ENCODE measurements at regions not wholly inside any gene's neighbourhood (a gene's known extent, or its start where the extent isn't known, plus 50 kb on each side); places are given as distances from the start of the nearest gene placed in this dataset.

DNA sequence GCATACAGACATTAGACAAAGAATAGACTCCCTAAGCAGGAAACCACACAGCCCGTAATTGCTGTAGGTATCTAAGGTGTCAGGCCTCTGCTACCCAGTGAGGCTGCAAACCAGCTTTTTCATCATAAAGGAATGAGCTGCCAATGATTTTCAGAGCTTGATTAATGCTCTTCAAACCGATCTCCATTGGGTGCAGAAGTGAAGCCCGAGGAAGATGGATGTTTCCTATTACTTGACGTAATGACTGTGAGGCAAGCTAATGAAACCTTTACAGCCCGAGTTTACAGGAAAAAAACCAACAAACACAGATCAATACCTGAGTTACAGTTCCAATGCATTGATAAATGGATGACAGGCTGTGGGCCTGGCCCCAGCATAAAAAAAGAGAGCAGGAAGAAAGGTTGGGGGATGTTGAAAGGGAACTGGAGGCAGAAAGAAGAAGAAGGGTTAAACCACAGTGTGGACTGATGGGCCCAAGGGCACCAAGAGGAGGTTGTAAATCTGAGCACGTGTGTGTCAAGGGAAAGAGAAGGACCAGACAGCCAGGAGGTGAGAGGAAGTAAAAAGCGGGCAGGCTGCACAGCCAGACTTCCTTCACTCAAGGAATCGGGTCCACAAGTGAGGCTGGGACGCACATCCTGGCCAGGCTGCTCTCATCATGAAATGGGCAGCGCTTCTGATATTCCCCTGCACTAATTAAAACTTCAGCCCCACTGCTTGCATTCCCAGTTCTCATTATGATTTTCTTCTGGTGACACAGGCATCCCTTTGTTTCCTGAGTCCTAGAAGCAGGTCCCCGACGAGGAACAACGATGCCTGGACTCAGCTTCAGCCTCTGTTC is 70.6 kb upstream of the NTM start:
- H3K27me3 ChIP-seq (ENCODE audit: control insufficient read depth, insufficient read depth, low read length): no peaks in the 10 kb centered on the region
- H3K9me3 ChIP-seq (ENCODE audit: control insufficient read depth, insufficient read depth, low read length): no peaks in the 10 kb centered on the region
- H3K36me3 ChIP-seq (ENCODE audit: control insufficient read depth, insufficient read depth, low read length): peaks cover 28% of the 10 kb centered on the region; the same call in 1 of the 2 replicates
- no peak overlapping the region for H3K27ac ChIP-seq (ENCODE audit: low read depth, low read length)
- H3K4me1 ChIP-seq (ENCODE audit: control insufficient read depth, insufficient read depth, low read length): peaks cover 12% of the 10 kb centered on the region
- no peak overlapping the region for H3K9ac ChIP-seq (ENCODE audit: low read depth, low read length)
- H3K4me3 ChIP-seq (ENCODE audit: low read depth, low read length): no peak overlapping the region

DNA sequence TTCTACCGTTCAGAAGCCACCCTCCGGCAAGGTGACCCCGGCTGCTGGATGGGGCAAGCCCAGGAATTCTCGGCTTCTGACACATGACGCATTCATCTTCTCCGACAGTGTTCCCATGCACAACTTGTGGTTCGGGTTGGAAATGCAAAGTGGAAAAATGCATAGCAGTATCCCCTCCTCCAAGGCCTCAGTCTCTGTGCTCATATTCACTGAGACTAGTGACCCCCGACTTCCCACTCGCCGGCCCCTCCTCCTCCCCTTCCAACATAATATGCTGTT is 70.0 kb upstream of the NTM start:
- Histone ChIP-seq H3K27ac (ENCODE audit: low read depth, low read length) (no peak overlapping the region), H3K4me1 (ENCODE audit: control insufficient read depth, insufficient read depth, low read length) (peaks cover 12% of the 10 kb centered on the region), H3K4me3 (ENCODE audit: low read depth, low read length) (no peak overlapping the region), H3K36me3 (ENCODE audit: control insufficient read depth, insufficient read depth, low read length) (peaks cover 28% of the 10 kb centered on the region; the same call in 1 of the 2 replicates), H3K9ac (ENCODE audit: low read depth, low read length) (no peak overlapping the region), H3K27me3 (ENCODE audit: control insufficient read depth, insufficient read depth, low read length) (no peaks in the 10 kb centered on the region), H3K9me3 (ENCODE audit: control insufficient read depth, insufficient read depth, low read length) (no peaks in the 10 kb centered on the region)

DNA sequence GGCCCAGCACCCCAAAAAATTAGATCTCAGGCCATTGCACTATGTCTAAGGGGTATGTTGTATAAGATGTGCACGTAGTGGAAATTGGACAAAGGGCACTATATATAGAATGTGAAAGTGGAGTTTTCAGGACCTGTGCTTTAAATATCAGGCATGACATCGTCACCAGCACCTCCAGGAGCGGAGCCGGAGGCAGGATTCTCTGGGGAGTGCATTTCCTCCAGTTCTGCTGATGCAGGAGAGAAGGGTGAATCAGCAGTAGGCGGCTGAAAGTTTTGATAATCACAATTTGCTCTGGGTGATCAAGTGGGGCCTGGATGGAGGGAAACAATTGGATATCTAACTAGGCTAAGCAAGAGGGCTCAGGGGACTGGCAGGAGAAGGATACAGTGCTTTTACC is 69.1 kb upstream of the NTM start:
- H3K27me3 ChIP-seq (ENCODE audit: control insufficient read depth, insufficient read depth, low read length): no peaks in the 10 kb centered on the region

DNA sequence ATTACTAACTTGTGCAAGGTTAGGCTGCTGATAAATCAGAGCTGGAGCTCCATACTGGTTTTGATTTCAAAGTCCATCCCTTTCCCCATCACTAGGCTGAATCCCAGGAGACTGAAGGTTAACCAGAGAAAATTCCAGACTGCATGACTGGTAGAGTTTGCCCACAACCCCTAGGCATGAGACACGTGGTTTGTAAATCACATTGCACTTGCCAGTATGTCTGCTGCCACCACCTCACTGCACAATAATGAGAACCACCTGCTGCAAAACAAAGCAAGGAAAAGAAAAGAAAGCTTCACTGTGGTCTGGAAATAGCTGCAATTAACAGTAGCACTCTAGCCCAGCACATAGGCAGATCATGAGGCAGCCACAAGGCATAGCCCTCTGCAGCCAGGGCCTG is 67.6 kb upstream of the NTM start:
- H3K9ac ChIP-seq (ENCODE audit: low read depth, low read length): no peak overlapping the region
- no peaks in the 10 kb centered on the region for H3K27me3 ChIP-seq (ENCODE audit: control insufficient read depth, insufficient read depth, low read length)
- no peaks in the 10 kb centered on the region for H3K4me1 ChIP-seq (ENCODE audit: control insufficient read depth, insufficient read depth, low read length)
- H3K27ac ChIP-seq (ENCODE audit: low read depth, low read length): no peak overlapping the region
- H3K36me3 ChIP-seq (ENCODE audit: control insufficient read depth, insufficient read depth, low read length): peaks cover 28% of the 10 kb centered on the region; the same call in 1 of the 2 replicates
- H3K4me3 ChIP-seq (ENCODE audit: low read depth, low read length): no peak overlapping the region
- no peaks in the 10 kb centered on the region for H3K9me3 ChIP-seq (ENCODE audit: control insufficient read depth, insufficient read depth, low read length)

More for the DNA sequence above, 69.1 kb upstream of the NTM start:
- no peak overlapping the region for H3K4me3 ChIP-seq (ENCODE audit: low read depth, low read length)
- peaks cover 28% of the 10 kb centered on the region; the same call in 1 of the 2 replicates for H3K36me3 ChIP-seq (ENCODE audit: control insufficient read depth, insufficient read depth, low read length)
- no peaks in the 10 kb centered on the region for H3K9me3 ChIP-seq (ENCODE audit: control insufficient read depth, insufficient read depth, low read length)
- no peak overlapping the region for H3K9ac ChIP-seq (ENCODE audit: low read depth, low read length)
- H3K27ac ChIP-seq (ENCODE audit: low read depth, low read length): no peak overlapping the region
- peaks cover 12% of the 10 kb centered on the region for H3K4me1 ChIP-seq (ENCODE audit: control insufficient read depth, insufficient read depth, low read length)

DNA sequence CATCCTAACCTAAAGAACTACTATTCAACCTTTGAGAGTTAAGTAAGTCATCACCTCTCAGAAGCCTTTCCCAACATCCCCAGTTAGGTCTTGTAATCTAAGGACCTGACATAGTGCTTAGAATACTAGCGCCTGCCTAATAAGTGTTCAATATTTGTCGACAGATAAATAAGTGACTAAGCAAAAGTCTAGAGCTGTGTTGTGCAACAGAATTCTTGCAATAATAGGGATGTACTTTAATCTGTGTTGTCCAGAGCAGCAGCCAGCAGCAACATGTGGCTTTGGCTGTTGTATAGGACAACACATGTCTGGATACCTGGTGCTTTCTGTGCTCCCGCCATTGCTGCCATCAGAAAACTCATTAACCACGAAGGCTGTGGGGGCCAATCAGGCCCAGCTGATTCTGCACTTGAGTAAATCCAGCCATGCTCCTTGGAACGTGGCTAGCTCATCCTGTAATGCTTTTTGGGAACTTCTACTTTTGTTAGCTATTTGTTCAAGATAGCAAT is 66.8 kb upstream of the NTM start:
- Histone ChIP-seq H3K9ac (ENCODE audit: low read depth, low read length) (no peak overlapping the region), H3K27ac (ENCODE audit: low read depth, low read length) (no peak overlapping the region), H3K36me3 (ENCODE audit: control insufficient read depth, insufficient read depth, low read length) (peaks cover 28% of the 10 kb centered on the region; the same call in 1 of the 2 replicates), H3K4me1 (ENCODE audit: control insufficient read depth, insufficient read depth, low read length) (no peaks in the 10 kb centered on the region), H3K27me3 (ENCODE audit: control insufficient read depth, insufficient read depth, low read length) (no peaks in the 10 kb centered on the region), H3K4me3 (ENCODE audit: low read depth, low read length) (no peak overlapping the region), H3K9me3 (ENCODE audit: control insufficient read depth, insufficient read depth, low read length) (no peaks in the 10 kb centered on the region)

DNA sequence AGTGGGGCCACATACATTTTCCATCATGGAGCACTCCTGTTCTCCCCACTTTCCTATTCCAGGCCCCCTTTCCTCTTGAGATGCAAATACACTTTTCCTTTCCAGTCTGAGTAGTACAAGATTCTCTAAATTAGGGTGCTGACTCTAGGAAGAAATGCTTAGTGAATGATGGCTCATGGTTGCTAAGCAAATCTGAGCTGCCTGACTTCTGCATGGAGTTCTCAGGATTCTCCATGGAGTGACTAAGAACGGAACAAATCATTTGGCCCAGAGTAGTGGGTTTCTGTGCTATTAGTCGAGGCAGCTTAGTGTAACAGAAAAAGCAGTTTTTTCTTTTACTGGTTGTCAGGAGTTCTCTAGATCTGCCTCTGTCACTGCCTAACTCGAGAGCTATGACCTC is 65.4 kb upstream of the NTM start:
- Histone ChIP-seq H3K4me1 (ENCODE audit: control insufficient read depth, insufficient read depth, low read length) (no peaks in the 10 kb centered on the region), H3K36me3 (ENCODE audit: control insufficient read depth, insufficient read depth, low read length) (peaks cover 20% of the 10 kb centered on the region; the same call in 1 of the 2 replicates), H3K27ac (ENCODE audit: low read depth, low read length) (no peak overlapping the region), H3K9me3 (ENCODE audit: control insufficient read depth, insufficient read depth, low read length) (no peaks in the 10 kb centered on the region), H3K9ac (ENCODE audit: low read depth, low read length) (no peak overlapping the region), H3K27me3 (ENCODE audit: control insufficient read depth, insufficient read depth, low read length) (no peaks in the 10 kb centered on the region), H3K4me3 (ENCODE audit: low read depth, low read length) (no peak overlapping the region)

DNA sequence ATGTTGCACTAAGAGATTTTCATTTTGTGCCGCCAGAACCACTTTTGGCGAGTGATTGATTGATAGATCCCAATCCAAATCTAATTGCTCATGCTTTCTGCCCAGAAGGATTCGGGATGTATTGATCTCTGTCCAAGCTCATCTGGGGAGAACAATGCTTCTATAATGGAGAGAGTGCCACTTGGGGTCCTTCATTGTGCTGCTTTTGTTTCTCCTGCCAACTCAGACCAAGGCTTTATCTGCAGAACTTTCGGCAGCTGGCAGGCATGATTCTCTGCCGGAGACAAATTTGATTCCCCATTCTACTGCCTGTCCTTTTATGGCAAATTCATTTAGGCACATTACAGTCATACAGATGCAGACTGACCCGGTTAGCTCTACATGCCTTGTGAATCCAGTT is 62.9 kb upstream of the NTM start:
- Histone ChIP-seq H3K27me3 (ENCODE audit: control insufficient read depth, insufficient read depth, low read length) (no peaks in the 10 kb centered on the region), H3K9me3 (ENCODE audit: control insufficient read depth, insufficient read depth, low read length) (peaks cover 3% of the 10 kb centered on the region; the same call in 1 of the 2 replicates), H3K36me3 (ENCODE audit: control insufficient read depth, insufficient read depth, low read length) (peaks cover 3% of the 10 kb centered on the region; the same call in 1 of the 2 replicates), H3K4me1 (ENCODE audit: control insufficient read depth, insufficient read depth, low read length) (no peaks in the 10 kb centered on the region), H3K27ac (ENCODE audit: low read depth, low read length) (no peak overlapping the region), H3K4me3 (ENCODE audit: low read depth, low read length) (no peak overlapping the region), H3K9ac (ENCODE audit: low read depth, low read length) (no peak overlapping the region)

DNA sequence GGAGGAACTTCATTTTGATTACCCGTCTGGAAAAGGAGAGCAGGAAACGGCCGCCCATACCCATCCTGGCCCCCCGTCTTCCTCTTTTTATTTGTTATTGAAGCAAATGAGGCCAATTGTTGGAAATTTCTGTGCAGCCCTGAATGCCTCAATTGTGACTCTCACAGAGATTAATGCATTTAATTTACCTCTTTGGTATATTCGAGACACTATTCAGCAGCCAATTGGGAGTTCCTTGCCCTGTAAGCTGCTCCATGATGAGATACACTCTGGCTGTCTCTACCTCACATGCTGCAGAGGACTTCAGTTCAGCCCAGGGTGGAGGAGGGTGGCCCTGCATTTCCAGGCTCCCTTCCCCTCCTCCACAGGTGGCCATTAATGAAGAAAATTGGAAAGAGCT is 60.6 kb upstream of the NTM start:
- Histone ChIP-seq H3K27me3 (ENCODE audit: control insufficient read depth, insufficient read depth, low read length) (no peaks in the 10 kb centered on the region), H3K36me3 (ENCODE audit: control insufficient read depth, insufficient read depth, low read length) (peaks cover 5% of the 10 kb centered on the region; the same call in 1 of the 2 replicates), H3K9me3 (ENCODE audit: control insufficient read depth, insufficient read depth, low read length) (peaks cover 4% of the 10 kb centered on the region; the same call in 1 of the 2 replicates)

DNA sequence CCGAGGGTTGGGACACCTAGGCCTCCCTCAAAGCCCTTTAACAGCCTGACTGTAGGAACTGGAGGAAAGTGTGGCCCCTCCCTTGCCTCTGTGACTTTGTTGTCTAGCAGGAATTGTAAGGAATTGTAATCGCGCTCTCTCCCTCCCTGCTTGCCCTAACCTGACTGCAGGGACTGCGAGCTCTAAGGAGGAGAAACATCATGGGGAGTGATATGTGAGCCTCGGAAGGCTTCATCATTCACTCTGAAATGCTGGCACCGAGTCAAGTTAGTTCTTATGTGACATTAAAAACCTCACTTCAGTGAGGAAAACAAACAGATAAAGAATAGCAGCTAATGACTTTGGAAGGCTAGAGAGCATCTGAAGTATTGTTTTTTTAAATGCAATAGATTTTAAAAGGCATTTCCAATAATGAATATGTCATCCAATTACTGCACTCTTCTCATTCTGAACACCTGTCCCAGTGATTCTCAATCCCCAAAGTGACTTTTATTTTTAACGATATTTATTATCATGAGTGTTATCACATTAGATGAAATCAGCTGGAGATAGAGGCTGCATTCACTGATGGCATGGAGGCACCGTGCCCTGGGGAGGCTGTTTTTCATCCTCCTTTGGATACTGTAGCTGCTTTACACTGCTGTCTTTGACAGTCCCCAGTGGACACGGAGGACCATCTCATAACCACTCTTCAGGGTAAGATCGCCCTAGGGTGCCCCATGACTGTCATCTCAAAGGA is 58.5 kb upstream of the NTM start:
- no peak overlapping the region for H3K4me3 ChIP-seq (ENCODE audit: low read depth, low read length)
- H3K9me3 ChIP-seq (ENCODE audit: control insufficient read depth, insufficient read depth, low read length): peaks cover 4% of the 10 kb centered on the region; the same call in 1 of the 2 replicates
- no peaks in the 10 kb centered on the region for H3K27me3 ChIP-seq (ENCODE audit: control insufficient read depth, insufficient read depth, low read length)
- H3K9ac ChIP-seq (ENCODE audit: low read depth, low read length): no peak overlapping the region
- H3K36me3 ChIP-seq (ENCODE audit: control insufficient read depth, insufficient read depth, low read length): peaks cover 5% of the 10 kb centered on the region; the same call in 1 of the 2 replicates
- no peaks in the 10 kb centered on the region for H3K4me1 ChIP-seq (ENCODE audit: control insufficient read depth, insufficient read depth, low read length)
- H3K27ac ChIP-seq (ENCODE audit: low read depth, low read length): no peak overlapping the region

More for the DNA sequence above, 60.6 kb upstream of the NTM start:
- H3K27ac ChIP-seq (ENCODE audit: low read depth, low read length): no peak overlapping the region
- H3K9ac ChIP-seq (ENCODE audit: low read depth, low read length): no peak overlapping the region
- H3K4me1 ChIP-seq (ENCODE audit: control insufficient read depth, insufficient read depth, low read length): no peaks in the 10 kb centered on the region
- H3K4me3 ChIP-seq (ENCODE audit: low read depth, low read length): no peak overlapping the region
